Ovary (tissue), 7 donors: ENCODE measurements at regions not wholly inside any gene's neighbourhood (a gene's known extent, or its start where the extent isn't known, plus 50 kb on each side); places are given as distances from the start of the nearest gene placed in this dataset.

Source experiments
- DNase-seq, 5 donors: peaks; one replicate each; pipeline ENCODE4 v3.0.0-alpha.2; 2019 to 2020
- H3K27ac ChIP-seq, 2 donors: fragments of 200-600 bp; one replicate each; pipeline versions ENCODE4 v1.5.1 to v1.8.0; 2019 to 2022
- H3K27me3 ChIP-seq: fragments of 200-600 bp; one replicate; pipeline ENCODE4 v1.8.0; 2022
- H3K36me3 ChIP-seq: fragments of 200-600 bp; sonication (generic); one replicate; pipeline ENCODE4 v1.5.1; 2019
- H3K4me1 ChIP-seq: one replicate; pipeline ENCODE4 v1.8.1; 2013; ENCODE audit warnings: mild to moderate bottlenecking, moderate library complexity; ENCODE audit not compliant: insufficient read depth
- H3K4me3 ChIP-seq: fragments of 200-600 bp; sonication (generic); one replicate; pipeline ENCODE4 v1.5.1; 2017
- H3K9me3 ChIP-seq, 2 donors: fragments of 200-600 bp in 1 of 2; sonication (generic) in 1 of 2; one replicate each; pipeline versions ENCODE4 v1.5.1 to v1.8.1; 2013 to 2019; ENCODE audit warnings: mild to moderate bottlenecking in 1 of 2, moderate library complexity in 1 of 2
- EP300 ChIP-seq: sonication (generic); formaldehyde crosslinking; IDR thresholded peaks from one replicate; pipeline ENCODE4 v1.6.1; 2017; ENCODE audit warnings: antibody characterized with exemption
- POLR2A ChIP-seq: fragments of 450-650 bp; IDR thresholded peaks from one replicate; pipeline ENCODE4 v1.6.1; 2017; ENCODE audit warnings: antibody characterized with exemption, mild to moderate bottlenecking, moderate library complexity
- WGBS, 3 donors: extraction: QIAGEN DNeasy Blood & Tissue Kit in 1 of 3; methylation state at CpG; one replicate each; pipeline versions ENCODE4 v1.1.5 to v1.1.7; 2013 to 2017; 5-methylcytosine and 5-hydroxymethylcytosine counted together
- intact Hi-C, 4 donors: fragments of 100-400 bp; cut with DNase I; formaldehyde crosslinking; loops; one replicate each; pipeline versions ENCODE4 v1.11.0 to v1.15.1; 2022 to 2023
- TF ChIP-seq, protein P1 (sequence below), 3 donors: fragments of 450-650 bp in 2 of 3; fragments of 200-600 bp in 1 of 3; IDR thresholded peaks; one replicate each; pipeline versions ENCODE4 v1.5.1 to v1.8.0; 2016 to 2022; ENCODE audit warnings: antibody characterized with exemption in 3 of 3, mild to moderate bottlenecking in 1 of 3
- donor health status: DM: no; HTN: no; CAD: no; lungs with moderate emphysema.
- donor health status: DM: no; HTN: no; CAD: no.
- donor health status: Bipolar disorder and iron deficiency.
- donor health status: DM: no; HTN: no; CAD: no.
- donor health status: DM: yes; HTN: yes; CAD: no.

DNA sequence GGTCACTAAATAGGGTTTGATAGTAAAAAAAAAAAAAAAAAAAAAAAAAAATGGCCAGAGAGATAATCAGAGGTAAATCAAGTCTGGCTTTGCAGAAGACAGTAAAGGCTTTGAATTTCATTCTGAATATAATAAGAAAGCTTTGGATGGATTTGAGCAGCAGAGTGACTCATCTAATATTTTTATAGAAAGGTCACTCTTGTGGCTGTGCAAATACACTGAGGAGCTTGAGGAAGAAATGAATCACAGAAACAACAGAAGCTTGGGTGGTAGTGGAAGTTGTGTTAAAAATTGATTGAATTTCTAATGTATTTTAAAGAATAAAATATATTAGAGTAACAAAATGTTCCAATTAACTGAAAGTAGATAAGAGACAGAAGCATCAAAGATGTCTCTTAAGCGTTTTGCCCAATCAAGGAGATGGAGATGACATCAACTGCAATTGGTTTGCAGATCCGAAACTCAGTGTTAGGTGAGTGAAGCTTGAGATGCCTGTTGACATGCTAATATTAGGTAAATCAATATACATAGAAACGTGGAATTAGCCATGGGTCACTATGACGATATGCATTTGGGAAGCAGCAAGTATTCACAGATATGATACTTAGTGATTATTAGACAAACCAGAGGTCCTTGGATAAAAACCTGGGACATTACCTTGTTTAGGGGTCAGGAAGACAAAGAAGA is 280.5 kb downstream of the GPM6A start:
- DNase-seq = no peak
- Histone ChIP-seq H3K9me3 (no peaks in the 10 kb centered on the region), H3K27me3 (no peaks in the 10 kb centered on the region), H3K4me1 (no peaks in the 10 kb centered on the region), H3K4me3 (no peak overlapping the region), H3K27ac (no peak overlapping the region), H3K36me3 (no peaks in the 10 kb centered on the region)
- intact Hi-C loops = no loop called here
- 86 to 91% (median 88%) methylated on average over 4 of the region's 4 CpGs for WGBS, 3 donors
- TF ChIP-seq POLR2A = no peak
- TF ChIP-seq EP300 = no peak
- TF ChIP-seq, protein P1, sequence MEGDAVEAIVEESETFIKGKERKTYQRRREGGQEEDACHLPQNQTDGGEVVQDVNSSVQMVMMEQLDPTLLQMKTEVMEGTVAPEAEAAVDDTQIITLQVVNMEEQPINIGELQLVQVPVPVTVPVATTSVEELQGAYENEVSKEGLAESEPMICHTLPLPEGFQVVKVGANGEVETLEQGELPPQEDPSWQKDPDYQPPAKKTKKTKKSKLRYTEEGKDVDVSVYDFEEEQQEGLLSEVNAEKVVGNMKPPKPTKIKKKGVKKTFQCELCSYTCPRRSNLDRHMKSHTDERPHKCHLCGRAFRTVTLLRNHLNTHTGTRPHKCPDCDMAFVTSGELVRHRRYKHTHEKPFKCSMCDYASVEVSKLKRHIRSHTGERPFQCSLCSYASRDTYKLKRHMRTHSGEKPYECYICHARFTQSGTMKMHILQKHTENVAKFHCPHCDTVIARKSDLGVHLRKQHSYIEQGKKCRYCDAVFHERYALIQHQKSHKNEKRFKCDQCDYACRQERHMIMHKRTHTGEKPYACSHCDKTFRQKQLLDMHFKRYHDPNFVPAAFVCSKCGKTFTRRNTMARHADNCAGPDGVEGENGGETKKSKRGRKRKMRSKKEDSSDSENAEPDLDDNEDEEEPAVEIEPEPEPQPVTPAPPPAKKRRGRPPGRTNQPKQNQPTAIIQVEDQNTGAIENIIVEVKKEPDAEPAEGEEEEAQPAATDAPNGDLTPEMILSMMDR (IDR thresholded peaks at IDR 0.05) = no peak

DNA sequence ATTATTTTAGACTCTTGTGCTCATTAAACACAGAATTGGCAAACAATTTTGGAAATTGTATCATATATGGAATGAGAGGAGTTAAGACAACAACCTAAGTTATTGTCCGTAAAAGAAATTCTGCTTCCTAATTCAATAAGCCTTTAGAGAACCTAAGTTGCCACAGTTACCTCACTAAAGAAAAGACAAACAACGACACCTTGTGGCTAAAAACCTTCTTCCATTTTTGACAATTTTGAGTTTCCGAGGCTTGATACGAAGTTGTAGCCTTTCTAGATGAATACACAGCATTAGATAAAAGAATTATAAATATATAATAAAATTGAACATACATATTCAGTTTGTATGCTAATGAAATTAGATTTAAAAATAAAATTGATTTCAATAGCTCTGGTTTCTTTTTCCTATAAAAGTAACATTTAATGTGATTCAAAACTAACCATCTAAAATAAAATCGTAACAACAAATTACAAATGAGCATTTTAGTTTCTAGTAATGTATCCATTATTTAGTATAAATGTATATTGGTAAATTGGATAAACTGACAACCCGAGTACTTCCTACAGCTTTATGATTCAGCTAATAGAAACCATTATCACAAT is 275.1 kb downstream of the GPM6A start:
- Histone ChIP-seq H3K27ac (no peak overlapping the region), H3K36me3 (no peaks in the 10 kb centered on the region), H3K27me3 (no peaks in the 10 kb centered on the region), H3K9me3 (no peaks in the 10 kb centered on the region), H3K4me3 (no peak overlapping the region), H3K4me1 (no peaks in the 10 kb centered on the region)
- 29 to 31% (median 31%) methylated on average over 6 of the region's 6 CpGs for WGBS, 3 donors
- TF ChIP-seq, protein P1 (IDR thresholded peaks at IDR 0.05) = no peak
- TF ChIP-seq EP300 = no peak
- no peak for TF ChIP-seq POLR2A
- intact Hi-C loops = no loop called here
- DNase-seq = no peak

DNA sequence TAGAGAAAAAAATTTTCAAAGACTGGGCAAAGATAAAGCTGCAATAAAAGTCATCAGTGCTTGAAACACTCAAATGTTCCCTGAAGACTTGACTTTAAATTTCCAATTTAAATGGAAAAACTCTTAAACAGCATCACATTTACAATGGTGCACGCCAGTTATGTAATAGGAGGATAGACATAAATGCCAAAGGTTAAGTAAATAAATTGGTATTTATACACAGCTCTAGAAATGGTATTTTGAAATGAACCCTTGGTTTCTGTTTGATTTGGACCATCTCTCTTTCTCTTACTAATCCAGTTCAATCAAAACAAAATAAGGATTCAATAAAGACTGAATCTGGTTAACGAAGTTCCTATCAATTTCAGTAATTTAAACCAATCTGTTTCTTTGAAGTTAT is 272.6 kb downstream of the GPM6A start:
- no peak for DNase-seq
- no peak for TF ChIP-seq POLR2A
- TF ChIP-seq, protein P1 (IDR thresholded peaks at IDR 0.05) = no peak
- H3K36me3 ChIP-seq = no peaks in the 10 kb centered on the region
- H3K27me3 ChIP-seq = no peaks in the 10 kb centered on the region
- intact Hi-C loops = no loop called here
- WGBS, 3 donors = 65 to 76% (median 74%) methylated on average over 2 of the region's 2 CpGs
- no peak overlapping the region for H3K27ac ChIP-seq
- no peaks in the 10 kb centered on the region for H3K4me1 ChIP-seq
- H3K4me3 ChIP-seq = no peak overlapping the region
- no peaks in the 10 kb centered on the region for H3K9me3 ChIP-seq

GRCh38 chr4:175540151-175540550 is 271.9 kb downstream of the GPM6A start:
- DNase-seq = no peak
- WGBS, 3 donors = 92 to 97% (median 94%) methylated on average over 1 of the region's 1 CpG
- Histone ChIP-seq H3K9me3 (no peaks in the 10 kb centered on the region), H3K4me1 (no peaks in the 10 kb centered on the region), H3K36me3 (no peaks in the 10 kb centered on the region), H3K4me3 (no peak overlapping the region), H3K27me3 (no peaks in the 10 kb centered on the region), H3K27ac (no peak overlapping the region)
- no peak for TF ChIP-seq POLR2A
- TF ChIP-seq EP300 = no peak
- TF ChIP-seq, protein P1 (IDR thresholded peaks at IDR 0.05) = no peak
- intact Hi-C loops = no loop called here
